ENCODE measurements at regions not wholly inside any gene's neighbourhood (a gene's known extent, or its start where the extent isn't known, plus 50 kb on each side); places are given as distances from the start of the nearest gene placed in this dataset.

DNA sequence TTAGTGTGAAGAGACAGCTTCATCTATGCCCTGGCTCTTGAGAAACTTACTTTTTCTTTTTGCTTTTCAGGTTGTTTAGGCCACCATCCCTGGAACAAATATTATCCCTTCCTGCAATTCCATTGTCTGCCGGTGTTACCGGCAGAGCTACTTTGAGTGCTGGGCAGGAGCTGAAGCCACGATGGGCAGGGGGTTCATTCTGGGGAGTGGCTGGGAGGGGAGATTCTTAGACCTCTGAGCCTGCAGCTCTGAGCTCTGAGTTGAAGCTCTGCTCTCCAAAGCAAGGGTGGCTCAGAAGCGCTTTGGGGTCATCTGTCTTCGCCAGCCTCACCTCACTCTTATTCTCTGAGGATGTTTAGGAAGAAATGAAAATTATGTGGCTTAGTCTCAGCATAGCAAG, 1066.6 kb upstream of the SLC10A2 start:
- TF ChIP-seq, protein P1, sequence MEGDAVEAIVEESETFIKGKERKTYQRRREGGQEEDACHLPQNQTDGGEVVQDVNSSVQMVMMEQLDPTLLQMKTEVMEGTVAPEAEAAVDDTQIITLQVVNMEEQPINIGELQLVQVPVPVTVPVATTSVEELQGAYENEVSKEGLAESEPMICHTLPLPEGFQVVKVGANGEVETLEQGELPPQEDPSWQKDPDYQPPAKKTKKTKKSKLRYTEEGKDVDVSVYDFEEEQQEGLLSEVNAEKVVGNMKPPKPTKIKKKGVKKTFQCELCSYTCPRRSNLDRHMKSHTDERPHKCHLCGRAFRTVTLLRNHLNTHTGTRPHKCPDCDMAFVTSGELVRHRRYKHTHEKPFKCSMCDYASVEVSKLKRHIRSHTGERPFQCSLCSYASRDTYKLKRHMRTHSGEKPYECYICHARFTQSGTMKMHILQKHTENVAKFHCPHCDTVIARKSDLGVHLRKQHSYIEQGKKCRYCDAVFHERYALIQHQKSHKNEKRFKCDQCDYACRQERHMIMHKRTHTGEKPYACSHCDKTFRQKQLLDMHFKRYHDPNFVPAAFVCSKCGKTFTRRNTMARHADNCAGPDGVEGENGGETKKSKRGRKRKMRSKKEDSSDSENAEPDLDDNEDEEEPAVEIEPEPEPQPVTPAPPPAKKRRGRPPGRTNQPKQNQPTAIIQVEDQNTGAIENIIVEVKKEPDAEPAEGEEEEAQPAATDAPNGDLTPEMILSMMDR (IDR thresholded peaks at IDR 0.05): no peak
- TF ChIP-seq POLR2A (IDR thresholded peaks at IDR 0.05): no peak

Data from thyroid gland (tissue), 4 donors.